Loucy (cell line): ENCODE measurements at regions not wholly inside any gene's neighbourhood (a gene's known extent, or its start where the extent isn't known, plus 50 kb on each side); places are given as distances from the start of the nearest gene placed in this dataset.

ENCODE experiments used
- H2AFZ ChIP-seq: fragments of 200-600 bp; sonication (generic); 2 replicates; pipeline ENCODE4 v1.6.0; 2016; ENCODE audit warnings: antibody characterized with exemption, mild to moderate bottlenecking, low read length, moderate library complexity
- H3F3A ChIP-seq: fragments of 200-600 bp; 2 replicates; pipeline ENCODE4 v1.6.0; 2016; ENCODE audit warnings: antibody characterized with exemption, low read depth, mild to moderate bottlenecking
- H3K27me3 ChIP-seq: fragments of 200-600 bp; sonication (generic); 2 replicates; pipeline ENCODE4 v1.6.1; 2014; ENCODE audit warnings: low read length, mild to moderate bottlenecking; ENCODE audit not compliant: insufficient read depth, poor library complexity, severe bottlenecking
- H3K36me3 ChIP-seq: fragments of 200-600 bp; sonication (generic); 2 replicates; pipeline ENCODE4 v1.6.1; 2016; ENCODE audit warnings: low read length; ENCODE audit not compliant: insufficient read depth
- H3K4me1 ChIP-seq: fragments of 200-600 bp; sonication (generic); 2 replicates; pipeline ENCODE4 v1.5.1; 2014; ENCODE audit warnings: low read length, mild to moderate bottlenecking; ENCODE audit not compliant: insufficient read depth, poor library complexity, severe bottlenecking
- H3K4me2 ChIP-seq: fragments of 200-600 bp; sonication (generic); 2 replicates; pipeline ENCODE4 v1.6.0; 2014; ENCODE audit warnings: antibody characterized with exemption, low read length, low read depth, mild to moderate bottlenecking; ENCODE audit not compliant: poor library complexity, severe bottlenecking
- H3K4me3 ChIP-seq: fragments of 200-600 bp; sonication (generic); 2 replicates; pipeline ENCODE4 v1.5.1; 2014; ENCODE audit warnings: low read length, mild to moderate bottlenecking, mixed read lengths; ENCODE audit not compliant: poor library complexity, severe bottlenecking
- H3K79me2 ChIP-seq: fragments of 200-600 bp; sonication (generic); 2 replicates; pipeline ENCODE4 v1.6.1; 2014; ENCODE audit warnings: low read length; ENCODE audit not compliant: insufficient read depth
- H3K9ac ChIP-seq: fragments of 200-600 bp; sonication (generic); 2 replicates; pipeline ENCODE4 v1.6.0; 2014; ENCODE audit warnings: mild to moderate bottlenecking, low read depth, low read length, moderate library complexity; ENCODE audit not compliant: poor library complexity, severe bottlenecking
- H3K9me2 ChIP-seq: fragments of 200-600 bp; sonication (generic); replicated peaks from 2 replicates; pipeline ENCODE4 v1.6.1; 2016; ENCODE audit warnings: low read depth, low read length, mixed read lengths
- H3K9me3 ChIP-seq: fragments of 200-600 bp; sonication (generic); 2 replicates; pipeline ENCODE4 v1.6.1; 2014; ENCODE audit warnings: mild to moderate bottlenecking, antibody characterized with exemption, low read length, low read depth; ENCODE audit not compliant: insufficient read depth
- H4K20me1 ChIP-seq: fragments of 200-600 bp; sonication (generic); 2 replicates; pipeline ENCODE4 v1.6.0; 2014; ENCODE audit warnings: antibody characterized with exemption, low read length, mild to moderate bottlenecking; ENCODE audit not compliant: insufficient read depth, poor library complexity, severe bottlenecking
- EZH2phosphoT487 ChIP-seq: fragments of 200-600 bp; IDR thresholded peaks from 2 replicates; pipeline ENCODE4 v1.6.1; 2018; ENCODE audit warnings: antibody characterized with exemption, mild to moderate bottlenecking, moderate library complexity, borderline replicate concordance
- TF ChIP-seq, protein P1 (sequence below): fragments of 200-600 bp; sonication (generic); conservative IDR thresholded peaks from 2 replicates; pipeline ENCODE4 v1.5.1; 2014; ENCODE audit warnings: mild to moderate bottlenecking, antibody characterized with exemption, low read length

DNA sequence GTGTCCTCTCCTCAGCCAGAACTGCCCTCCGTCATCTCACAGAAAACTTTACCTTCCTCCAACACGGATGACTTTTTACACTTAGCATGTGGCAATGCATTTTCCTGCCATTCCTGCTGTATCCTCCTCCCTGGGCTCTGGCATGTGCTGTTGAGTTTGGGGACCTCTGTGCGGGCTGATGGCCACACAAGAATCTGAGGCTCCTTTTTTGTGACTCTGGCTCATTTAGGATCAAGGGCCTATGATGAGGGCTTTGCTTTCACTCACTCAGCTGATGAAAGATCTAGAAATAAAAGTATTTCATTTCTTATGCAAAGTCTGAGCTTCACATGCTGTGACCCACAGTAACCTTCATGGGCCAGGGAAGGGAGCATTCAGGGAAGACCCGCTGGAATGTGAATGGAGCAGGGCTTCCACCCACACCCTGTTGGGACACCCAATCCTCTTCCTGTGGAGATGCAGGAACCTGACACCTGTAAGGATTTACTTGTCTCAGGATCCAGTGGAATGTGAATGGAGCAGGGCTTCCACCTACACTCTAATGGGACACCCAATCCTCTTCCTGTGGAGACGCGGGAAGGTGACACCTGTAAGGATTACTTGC is 500.3 kb upstream of the MKI67 start:
- Histone ChIP-seq H3F3A (no peaks in the 10 kb centered on the region), H3K4me3 (no peak overlapping the region), H3K79me2 (no peaks in the 10 kb centered on the region), H3K4me2 (no peak overlapping the region), H3K9me2 (no peaks in the 10 kb centered on the region), H3K36me3 (no peaks in the 10 kb centered on the region), H2AFZ (no peak overlapping the region), H3K9me3 (no peaks in the 10 kb centered on the region), H3K9ac (no peak overlapping the region), H3K27me3 (no peaks in the 10 kb centered on the region), H3K4me1 (no peaks in the 10 kb centered on the region), H4K20me1 (no peaks in the 10 kb centered on the region)
- TF ChIP-seq EZH2phosphoT487 = no peak
- TF ChIP-seq, protein P1, sequence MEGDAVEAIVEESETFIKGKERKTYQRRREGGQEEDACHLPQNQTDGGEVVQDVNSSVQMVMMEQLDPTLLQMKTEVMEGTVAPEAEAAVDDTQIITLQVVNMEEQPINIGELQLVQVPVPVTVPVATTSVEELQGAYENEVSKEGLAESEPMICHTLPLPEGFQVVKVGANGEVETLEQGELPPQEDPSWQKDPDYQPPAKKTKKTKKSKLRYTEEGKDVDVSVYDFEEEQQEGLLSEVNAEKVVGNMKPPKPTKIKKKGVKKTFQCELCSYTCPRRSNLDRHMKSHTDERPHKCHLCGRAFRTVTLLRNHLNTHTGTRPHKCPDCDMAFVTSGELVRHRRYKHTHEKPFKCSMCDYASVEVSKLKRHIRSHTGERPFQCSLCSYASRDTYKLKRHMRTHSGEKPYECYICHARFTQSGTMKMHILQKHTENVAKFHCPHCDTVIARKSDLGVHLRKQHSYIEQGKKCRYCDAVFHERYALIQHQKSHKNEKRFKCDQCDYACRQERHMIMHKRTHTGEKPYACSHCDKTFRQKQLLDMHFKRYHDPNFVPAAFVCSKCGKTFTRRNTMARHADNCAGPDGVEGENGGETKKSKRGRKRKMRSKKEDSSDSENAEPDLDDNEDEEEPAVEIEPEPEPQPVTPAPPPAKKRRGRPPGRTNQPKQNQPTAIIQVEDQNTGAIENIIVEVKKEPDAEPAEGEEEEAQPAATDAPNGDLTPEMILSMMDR = no peak

DNA sequence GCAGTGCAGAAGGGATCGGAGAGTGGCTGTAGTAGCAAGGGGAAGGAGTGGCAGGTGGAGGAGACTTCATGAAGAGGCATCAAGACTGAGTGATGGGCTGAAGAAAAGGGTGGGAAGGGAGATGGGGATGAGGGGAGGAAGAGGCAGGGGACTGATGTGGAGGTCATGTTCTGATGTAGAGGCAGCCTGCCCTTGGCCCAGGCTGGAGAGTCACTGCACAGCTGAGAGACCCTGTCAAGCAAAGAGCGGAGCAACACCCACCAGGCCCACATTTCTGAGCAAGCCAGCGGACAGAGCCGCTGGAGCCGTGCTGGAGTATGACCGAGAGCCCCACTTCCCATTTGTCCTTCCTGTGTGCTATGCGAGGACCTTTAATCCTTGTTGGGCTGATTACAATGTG is 501.6 kb upstream of the MKI67 start:
- Histone ChIP-seq H3K36me3 (no peaks in the 10 kb centered on the region), H3K4me1 (no peaks in the 10 kb centered on the region), H3K4me2 (no peak overlapping the region), H3K27me3 (no peaks in the 10 kb centered on the region), H3K9me3 (no peaks in the 10 kb centered on the region), H3K4me3 (no peak overlapping the region), H3K9me2 (no peaks in the 10 kb centered on the region), H4K20me1 (no peaks in the 10 kb centered on the region), H2AFZ (no peak overlapping the region), H3F3A (no peaks in the 10 kb centered on the region), H3K79me2 (no peaks in the 10 kb centered on the region), H3K9ac (no peak overlapping the region)
- TF ChIP-seq, protein P1 = no peak
- no peak for TF ChIP-seq EZH2phosphoT487

DNA sequence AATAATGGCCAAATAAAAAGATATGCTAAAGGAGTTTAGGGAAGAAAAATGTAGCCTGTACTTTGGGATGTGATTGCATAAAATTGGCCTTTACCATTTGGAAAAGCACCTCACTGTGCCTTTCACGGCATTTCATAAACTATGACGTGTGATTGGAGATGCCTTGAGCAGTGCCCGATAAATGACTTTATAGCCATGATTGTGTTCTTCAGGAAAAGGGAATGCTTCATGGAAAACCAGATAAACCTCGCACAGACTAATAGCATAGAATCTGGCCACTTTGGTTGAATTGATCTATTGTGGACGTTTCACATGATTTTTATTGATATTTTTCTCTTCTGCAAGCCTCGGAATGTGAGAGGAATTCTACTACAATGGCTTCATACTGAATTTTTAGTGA is 502.0 kb upstream of the MKI67 start:
- Histone ChIP-seq H3K9me2 (no peaks in the 10 kb centered on the region), H3K79me2 (no peaks in the 10 kb centered on the region), H3K27me3 (no peaks in the 10 kb centered on the region), H3K9ac (no peak overlapping the region), H3K4me1 (no peaks in the 10 kb centered on the region), H3K9me3 (no peaks in the 10 kb centered on the region), H3K4me3 (no peak overlapping the region), H4K20me1 (no peaks in the 10 kb centered on the region), H3K4me2 (no peak overlapping the region), H2AFZ (no peak overlapping the region), H3F3A (no peaks in the 10 kb centered on the region), H3K36me3 (no peaks in the 10 kb centered on the region)
- TF ChIP-seq EZH2phosphoT487 = no peak
- TF ChIP-seq, protein P1 = no peak
